MV-4-11 (cell line): ENCODE measurements at regions not wholly inside any gene's neighbourhood (a gene's known extent, or its start where the extent isn't known, plus 50 kb on each side); places are given as distances from the start of the nearest gene placed in this dataset.
A peak's percentile ranks its signal among the peaks of the same experiment; 100 is the strongest.

Experiments
- DNase-seq: peaks from one replicate; lab custom pipeline; 2025; lab: John Stamatoyannopoulos, UW

DNA sequence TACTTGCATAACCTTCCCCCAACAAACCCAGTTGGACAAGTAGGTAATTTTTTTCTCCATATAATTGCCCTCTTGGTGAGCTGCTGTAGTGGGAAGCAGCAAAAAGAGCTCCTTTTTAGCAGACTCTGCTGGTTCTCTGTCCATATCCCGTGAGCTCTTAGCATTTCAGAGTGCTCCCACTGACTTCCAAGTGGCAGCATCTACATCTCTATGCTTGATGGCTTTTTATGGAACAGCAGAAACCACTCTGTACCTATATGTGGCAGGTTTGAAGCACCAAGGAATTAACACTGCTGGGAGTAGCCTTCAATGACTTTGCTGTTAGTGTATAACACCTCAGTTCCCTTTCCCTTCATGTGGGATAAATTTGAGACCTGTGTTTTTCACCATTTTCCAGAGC is 168.4 kb upstream of the NHS start:
- no peak for DNase-seq

DNA sequence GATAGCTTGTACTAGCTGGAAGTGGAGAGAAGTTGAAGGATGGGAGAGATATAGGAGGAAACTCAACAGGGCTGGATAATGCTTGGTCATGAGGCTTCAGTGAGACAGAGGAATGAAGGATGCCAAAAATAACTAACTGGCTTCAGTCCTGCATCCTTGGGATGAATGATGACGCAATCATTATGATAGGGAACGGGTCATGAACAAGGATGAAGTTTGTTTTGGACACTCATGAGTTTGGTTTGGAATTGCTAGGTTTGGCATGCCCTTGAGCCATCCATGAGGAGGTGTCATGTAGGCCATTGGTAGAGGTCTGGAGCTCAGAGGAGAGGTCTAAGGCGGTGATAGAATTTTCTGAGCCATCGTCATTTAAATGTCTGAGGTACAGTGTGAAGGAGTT is 160.0 kb upstream of the NHS start:
- no peak for DNase-seq

DNA sequence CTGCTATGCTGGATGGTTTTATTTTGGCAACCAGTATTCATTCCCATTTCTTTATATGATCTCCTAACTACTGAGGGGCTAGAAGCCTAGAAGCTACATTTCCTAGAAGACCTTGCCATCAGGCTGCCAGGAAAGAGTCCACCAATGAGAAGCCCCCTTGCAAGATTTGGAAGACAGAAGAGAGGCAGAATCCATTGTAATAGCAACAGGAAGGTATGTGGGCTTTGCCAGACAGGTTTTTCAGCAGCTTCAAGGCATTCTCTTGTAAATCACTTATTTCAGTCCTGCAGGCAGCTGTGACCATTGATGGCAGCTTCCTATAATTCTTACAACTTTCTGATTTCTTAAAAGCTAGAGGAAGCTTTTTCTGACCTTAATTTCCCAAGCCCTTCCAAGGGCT is 148.3 kb upstream of the NHS start:
- DNase-seq: no peak

DNA sequence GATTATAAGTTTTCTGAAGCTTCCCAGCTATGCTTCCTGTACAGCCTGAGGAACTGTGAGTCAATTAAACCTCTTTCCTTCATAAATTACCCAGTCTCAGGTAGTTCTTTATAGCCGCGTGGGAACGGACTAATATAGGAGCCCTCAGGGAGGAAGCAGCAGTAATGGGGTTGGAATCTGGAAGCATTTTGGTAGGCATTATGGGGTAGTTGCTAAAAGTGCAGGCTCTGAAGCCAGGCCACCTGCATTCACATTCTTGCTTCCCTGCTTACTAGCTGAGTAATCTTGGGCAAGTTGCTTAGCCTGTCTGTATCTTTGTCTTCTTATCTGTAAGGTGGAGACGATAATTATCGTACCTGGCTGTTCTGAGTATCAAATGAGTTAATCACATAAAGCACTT is 137.9 kb upstream of the NHS start:
- no peak for DNase-seq

DNA sequence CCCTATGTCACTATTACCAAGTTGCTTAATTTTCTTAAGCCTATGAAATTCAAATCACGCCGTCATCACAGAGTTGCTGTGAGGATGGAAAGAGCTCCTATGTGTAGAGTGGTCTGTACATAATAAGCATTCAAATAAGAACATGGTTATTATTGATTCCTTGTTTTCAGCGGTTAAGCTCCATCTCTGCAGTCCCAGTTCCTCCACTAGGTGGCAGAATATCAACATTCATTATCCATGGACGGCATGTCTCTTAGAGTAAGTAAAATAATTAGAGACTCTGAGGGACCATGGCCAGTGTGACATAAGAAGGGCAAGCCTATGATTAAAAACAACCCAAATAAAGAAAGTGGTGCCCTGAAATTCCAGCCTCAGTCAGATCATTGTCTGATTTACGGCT is 132.5 kb upstream of the NHS start:
- DNase-seq: peak; percentile 15

DNA sequence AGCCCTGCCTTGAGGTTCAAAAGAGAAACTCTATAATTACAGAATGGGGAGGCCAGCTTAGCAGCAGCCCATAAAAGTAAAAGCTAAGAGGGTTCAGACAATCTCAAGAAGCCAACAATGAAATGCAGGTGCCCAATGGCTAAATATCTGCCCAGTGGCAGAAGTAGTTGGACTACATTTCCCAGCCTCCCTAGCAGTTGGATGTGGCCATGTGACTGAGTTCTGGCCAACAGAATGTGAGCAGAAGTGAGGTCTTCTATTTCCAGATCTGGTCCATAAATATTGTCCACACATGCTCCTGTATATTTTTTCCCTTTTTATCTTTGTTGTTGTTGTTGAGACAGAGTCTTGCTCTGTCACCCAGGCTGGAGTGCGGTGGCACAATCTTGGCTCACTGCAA is 127.9 kb upstream of the NHS start:
- DNase-seq: no peak

DNA sequence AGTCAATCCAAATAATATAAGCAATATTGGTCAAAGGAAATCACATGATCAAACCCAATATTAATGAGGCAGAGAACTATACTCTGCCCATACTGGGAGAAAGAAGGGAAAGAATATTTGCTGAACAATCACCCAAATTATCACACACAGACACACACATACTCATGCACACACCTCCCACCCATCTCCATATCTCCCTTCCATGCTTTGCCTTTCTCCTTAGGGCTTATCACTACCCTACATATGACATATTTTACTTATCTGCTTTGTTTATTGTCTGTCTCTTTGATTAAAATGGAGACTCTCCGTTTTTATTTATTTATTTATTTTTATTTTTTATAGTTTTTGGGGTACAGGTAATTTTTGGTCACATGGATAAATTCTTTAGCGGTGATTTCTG is 112.9 kb upstream of the NHS start:
- no peak for DNase-seq

DNA sequence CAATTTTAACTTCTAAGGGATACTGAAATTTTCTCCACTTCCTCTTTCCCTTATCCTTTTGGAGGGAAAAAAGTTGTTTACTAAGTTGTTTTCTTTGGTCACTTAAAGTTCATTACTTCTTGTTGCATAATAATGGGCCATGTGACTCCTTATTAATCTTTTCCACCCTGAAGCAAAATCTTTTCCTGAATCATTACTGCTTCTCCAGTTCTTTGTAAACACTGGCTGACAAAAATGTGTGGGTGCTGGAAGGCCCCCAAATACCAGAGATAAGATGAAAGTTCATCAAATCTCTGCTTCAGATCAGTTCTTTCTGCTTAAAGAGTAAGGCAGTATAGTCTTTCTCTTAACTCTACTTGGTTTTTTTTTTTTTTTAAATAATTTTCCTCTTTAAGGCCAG is 108.9 kb upstream of the NHS start:
- no peak for DNase-seq

DNA sequence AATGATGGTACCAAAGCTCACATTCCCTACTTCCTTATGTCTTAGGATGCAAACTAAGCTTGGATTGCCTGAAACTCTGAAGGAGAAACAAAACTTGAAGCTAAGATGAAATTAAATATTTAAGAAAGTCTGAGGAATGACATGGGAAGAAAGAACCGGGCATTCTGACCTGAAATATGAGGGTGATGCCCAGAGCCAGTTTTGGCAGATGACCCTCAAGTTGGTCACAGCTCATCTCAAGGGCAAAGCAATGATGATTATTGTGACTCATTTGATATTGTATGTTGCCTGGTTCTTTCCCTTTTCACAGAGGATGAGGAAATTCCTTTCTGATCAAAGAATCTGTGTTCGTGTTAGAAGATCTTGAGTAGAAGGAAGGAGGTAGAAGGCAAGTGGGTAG is 96.0 kb upstream of the NHS start:
- DNase-seq: no peak

DNA sequence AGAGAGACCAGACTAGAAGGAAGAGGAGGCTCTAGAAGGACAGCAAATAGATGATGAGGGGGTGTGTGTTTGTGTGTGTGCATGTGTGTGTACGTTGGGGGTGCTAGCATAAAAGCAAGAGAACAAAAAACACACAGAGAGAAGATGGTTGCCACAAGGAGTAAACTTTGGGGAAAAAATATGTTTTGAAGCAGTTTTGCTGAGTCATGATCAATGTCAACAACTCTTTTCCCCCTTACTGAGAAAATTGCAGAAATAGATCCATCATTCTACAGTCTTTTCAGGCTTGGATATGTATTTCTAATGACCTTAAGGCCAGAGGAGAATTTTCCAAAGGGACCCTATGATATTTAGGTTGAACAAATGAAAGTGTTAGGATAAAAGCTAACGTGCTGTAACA is 89.0 kb upstream of the NHS start:
- DNase-seq: no peak

DNA sequence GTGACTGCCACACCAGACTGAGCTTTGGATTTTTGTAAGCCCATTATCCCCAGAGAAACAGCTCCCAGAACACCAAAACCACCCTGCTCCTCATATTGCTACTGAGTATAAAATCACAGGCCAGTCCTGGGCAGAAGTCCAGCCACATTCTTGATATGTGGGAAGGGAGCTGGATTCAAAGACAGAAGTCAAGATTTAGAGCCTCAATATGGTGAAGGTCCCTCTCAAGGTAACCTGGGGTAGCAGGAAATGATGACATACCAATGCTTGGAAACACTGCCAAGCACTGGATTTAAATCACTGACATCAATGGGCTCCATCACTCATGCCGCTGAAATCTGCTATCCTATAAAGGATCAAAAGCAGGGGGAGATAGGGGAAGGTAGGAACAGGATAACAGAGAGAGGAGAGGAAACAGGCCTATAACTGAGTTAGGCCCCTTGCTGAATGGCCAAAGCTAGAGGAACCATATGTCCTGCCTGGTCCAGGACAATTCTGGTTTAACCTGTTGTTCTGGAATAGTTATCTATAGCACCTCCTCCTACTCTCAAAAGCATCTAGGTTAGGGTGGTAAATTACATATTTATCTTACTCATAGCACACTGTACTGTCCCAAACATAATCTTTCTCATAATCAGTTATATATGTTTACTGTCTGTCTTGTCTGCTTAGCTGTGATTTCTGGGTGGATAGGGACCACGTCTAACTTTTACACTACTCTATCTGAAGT is 83.7 kb upstream of the NHS start:
- no peak for DNase-seq

DNA sequence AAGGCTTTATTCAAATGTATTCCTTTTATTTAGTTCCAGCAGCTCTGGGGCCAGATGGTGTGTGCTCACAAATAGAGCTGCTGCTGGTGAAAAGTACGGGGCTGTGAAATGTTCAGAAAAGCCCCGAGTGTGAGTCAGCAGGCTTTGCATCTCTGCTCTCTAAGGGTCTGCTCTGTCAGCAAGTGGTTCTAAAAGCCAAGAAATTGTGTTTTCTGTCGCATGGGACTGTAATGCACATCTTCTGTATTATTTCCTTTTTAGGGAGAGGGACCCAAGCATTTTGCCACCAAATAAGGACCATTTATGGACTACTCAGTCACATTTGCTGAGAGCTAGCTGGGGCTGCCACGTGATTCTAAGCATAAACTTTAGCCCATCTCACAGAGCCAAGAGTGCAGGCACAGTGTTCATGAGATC is 82.9 kb upstream of the NHS start:
- peak; percentile 9 for DNase-seq

DNA sequence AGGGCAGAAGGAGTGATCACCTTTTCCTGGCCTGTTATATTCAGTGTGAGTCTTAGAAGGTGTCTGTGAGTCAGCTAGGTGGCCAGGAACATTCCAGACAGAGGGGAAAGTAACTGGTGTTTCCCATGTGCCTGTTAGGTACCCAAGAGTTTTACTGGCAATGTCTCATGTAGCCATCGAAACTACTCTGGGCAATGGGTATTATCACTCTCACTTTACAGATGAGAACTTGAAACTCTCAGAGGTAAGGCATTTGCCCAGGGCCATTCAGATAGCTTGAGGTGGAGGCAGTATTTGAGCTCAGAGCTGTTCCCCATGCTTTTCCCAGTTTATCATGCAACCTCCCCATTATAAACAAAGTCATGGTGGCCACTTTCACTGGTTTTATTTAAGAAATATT is 80.4 kb upstream of the NHS start:
- DNase-seq: no peak

DNA sequence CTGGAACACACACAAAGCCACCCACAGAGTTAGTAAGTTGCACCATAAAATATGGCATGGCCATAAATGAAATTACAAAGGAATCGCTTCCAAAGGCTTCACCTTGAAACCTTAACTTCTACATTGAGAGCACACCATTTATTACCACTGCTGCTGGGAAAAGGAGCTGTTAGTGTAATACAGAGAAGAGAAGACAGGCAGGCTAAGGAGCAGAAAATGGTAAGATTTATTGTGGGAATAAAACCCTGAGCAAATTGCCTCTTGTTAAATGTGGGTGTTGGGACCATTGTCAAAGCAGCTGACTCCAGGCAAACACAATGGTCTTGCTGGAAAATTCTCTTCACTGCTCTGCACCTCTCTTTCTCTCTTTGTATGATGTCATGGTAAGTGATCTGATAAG is 79.2 kb upstream of the NHS start:
- DNase-seq: no peak

DNA sequence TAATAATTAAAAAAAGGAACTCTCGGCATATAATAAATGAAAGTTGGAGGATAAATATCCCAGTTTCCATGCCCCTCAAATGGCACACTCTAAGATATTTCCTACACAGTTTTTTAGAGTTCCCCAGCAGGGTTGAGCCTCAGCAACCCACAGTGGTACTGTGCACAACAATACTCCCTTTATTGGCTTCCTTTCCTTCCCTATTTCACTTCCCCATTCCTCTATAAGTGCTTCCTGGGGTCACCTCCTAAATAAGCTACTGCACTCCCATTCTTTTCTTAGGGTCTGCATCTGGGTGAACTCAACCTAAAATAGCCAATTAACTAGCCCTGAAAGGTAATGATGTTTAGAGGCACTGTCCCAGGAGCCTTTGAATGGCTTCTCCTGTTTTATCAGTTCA is 76.4 kb upstream of the NHS start:
- peak; percentile 73 for DNase-seq

DNA sequence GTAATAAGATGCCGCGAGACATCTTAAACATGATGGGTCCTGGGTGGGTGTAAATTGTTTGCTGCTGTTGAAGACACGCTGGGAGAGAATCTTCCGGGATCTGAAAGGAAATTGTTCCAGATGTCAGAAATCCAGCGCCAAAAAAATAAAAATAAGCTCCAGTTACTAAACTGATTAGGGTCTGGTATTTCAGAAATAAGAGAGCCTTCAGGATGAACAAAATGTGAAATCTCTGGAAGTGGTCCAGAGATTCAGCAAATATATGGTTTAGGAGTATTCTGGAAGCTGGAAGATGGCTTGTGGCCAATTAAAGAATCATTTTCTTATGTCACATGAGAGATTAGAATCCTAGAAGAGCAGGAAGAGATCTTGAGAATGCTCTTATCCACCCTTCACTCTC is 75.8 kb upstream of the NHS start:
- no peak for DNase-seq

DNA sequence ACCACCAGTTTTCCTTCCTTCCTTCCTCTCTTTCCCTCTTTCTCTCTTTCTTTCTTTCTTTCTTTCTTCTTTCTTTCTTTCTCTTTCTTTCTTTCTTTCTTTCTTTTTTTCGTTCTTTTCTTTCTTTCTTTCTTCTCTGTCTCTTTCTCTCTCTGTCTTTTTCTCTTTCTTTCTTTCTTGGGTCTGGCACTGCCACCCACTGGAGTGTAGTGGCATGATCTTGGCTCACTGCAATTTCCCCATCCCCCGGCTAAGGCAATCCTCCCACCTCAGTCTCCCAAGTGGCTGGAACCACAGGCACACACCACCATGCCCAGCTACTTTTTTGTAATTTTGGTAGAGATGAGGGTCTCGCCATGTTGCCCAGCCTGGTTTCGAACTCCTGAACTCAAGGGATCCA is 51.6 kb upstream of the NHS start:
- no peak for DNase-seq
